Esophagus squamous epithelium (tissue), 5 donors: ENCODE measurements at regions not wholly inside any gene's neighbourhood (a gene's known extent, or its start where the extent isn't known, plus 50 kb on each side); places are given as distances from the start of the nearest gene placed in this dataset.

Source experiments
- DNase-seq: peaks from one replicate; lab custom pipeline; 2025; lab: John Stamatoyannopoulos, UW
- H3K27ac ChIP-seq, 4 donors: fragments of 200-600 bp; sonication (generic); one replicate each; pipeline ENCODE4 v1.5.1; 2016 to 2019; ENCODE audit warnings: mild to moderate bottlenecking in 1 of 4
- H3K27me3 ChIP-seq, 4 donors: fragments of 200-600 bp; sonication (generic); 1 replicate in 3 of 4; 2 replicates in 1 of 4; pipeline versions ENCODE4 v1.5.1 to v1.6.0; 2017 to 2021; ENCODE audit warnings: antibody characterized with exemption in 1 of 4
- H3K36me3 ChIP-seq, 3 donors: fragments of 200-600 bp; sonication (generic); one replicate each; pipeline ENCODE4 v1.5.1; 2016 to 2019
- H3K4me1 ChIP-seq, 3 donors: fragments of 200-600 bp; sonication (generic); one replicate each; pipeline ENCODE4 v1.5.1; 2017 to 2019
- H3K4me3 ChIP-seq, 4 donors: fragments of 200-600 bp; sonication (generic); 1 replicate in 3 of 4; 2 replicates in 1 of 4; pipeline ENCODE4 v1.5.1; 2016 to 2019; ENCODE audit warnings: mild to moderate bottlenecking in 2 of 4, moderate library complexity in 1 of 4
- H3K9me3 ChIP-seq, 3 donors: fragments of 200-600 bp; sonication (generic); one replicate each; pipeline ENCODE4 v1.5.1; 2016 to 2019
- POLR2A ChIP-seq, 4 donors: fragments of 450-650 bp; IDR thresholded peaks; one replicate each; pipeline ENCODE4 v1.6.1; 2017; ENCODE audit warnings: antibody characterized with exemption in 4 of 4, mild to moderate bottlenecking in 4 of 4, moderate library complexity in 3 of 4
- WGBS, 2 donors: methylation state at CpG; one replicate each; pipeline ENCODE4 v1.1.5; 2018; 5-methylcytosine and 5-hydroxymethylcytosine counted together
- intact Hi-C: fragments of 100-400 bp; cut with DNase I; formaldehyde crosslinking; loops from one replicate; pipeline ENCODE4 v1.15.0; 2022
- TF ChIP-seq, protein P1 (sequence below), 6 experiments: fragments of 450-650 bp in 4 of 6; fragments of 200-600 bp in 2 of 6; sonication (generic) in 2 of 6; IDR thresholded peaks; one replicate each; pipeline ENCODE4 v1.5.1; 2016 to 2019; ENCODE audit warnings: antibody characterized with exemption in 6 of 6, mild to moderate bottlenecking in 4 of 6, moderate library complexity in 4 of 6
- donor health status: DM: yes; HTN: yes; CAD: no.

DNA sequence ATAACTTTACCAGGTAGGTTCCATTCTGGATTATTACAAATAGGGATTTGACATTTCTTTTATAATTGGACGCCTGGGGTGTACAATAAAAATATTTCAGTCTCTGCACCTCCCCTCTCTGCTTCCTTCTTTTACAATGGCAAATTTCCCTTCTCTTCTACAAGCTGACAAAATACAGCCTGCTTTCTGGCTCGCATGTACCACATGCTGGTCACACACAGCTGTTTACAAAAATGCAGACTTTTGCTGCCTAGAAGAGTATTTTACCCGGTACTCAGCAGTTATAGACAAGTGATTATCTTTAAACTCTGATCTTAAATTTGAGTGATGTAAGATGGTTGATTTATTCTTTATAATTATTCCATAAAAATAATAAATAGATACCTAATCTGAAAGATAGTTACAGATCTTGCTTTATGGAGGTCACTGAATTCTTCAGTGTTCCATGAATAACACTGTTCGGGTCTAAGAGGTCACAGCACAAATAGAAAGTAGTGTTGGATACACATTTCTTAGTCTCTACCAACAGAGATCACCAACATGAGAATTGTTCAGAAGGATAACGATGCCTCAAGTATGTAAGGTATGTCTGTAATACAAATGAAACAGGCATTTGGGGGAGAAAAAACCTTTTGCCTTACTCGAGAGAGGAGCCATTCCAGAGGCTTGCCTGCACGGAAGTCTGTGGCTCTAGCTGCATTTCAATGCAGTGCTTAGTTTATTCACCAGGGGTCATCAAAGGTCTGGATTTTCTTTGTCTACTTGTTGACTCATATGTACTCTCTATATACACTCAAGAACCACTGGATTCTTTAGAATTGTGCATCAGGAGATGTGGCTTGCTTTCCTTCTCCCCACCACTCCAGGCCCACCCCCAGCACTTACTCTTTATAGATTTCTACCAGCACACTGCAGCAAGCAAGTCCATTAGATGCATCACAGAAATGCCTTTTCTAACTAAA is 206.6 kb upstream of the RFX3 start:
- no peak for DNase-seq
- TF ChIP-seq, protein P1, sequence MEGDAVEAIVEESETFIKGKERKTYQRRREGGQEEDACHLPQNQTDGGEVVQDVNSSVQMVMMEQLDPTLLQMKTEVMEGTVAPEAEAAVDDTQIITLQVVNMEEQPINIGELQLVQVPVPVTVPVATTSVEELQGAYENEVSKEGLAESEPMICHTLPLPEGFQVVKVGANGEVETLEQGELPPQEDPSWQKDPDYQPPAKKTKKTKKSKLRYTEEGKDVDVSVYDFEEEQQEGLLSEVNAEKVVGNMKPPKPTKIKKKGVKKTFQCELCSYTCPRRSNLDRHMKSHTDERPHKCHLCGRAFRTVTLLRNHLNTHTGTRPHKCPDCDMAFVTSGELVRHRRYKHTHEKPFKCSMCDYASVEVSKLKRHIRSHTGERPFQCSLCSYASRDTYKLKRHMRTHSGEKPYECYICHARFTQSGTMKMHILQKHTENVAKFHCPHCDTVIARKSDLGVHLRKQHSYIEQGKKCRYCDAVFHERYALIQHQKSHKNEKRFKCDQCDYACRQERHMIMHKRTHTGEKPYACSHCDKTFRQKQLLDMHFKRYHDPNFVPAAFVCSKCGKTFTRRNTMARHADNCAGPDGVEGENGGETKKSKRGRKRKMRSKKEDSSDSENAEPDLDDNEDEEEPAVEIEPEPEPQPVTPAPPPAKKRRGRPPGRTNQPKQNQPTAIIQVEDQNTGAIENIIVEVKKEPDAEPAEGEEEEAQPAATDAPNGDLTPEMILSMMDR (IDR thresholded peaks at IDR 0.05) = peak; percentile 46 to 92 (median 78)
- TF ChIP-seq POLR2A (IDR thresholded peaks at IDR 0.05) = no peak
- Histone ChIP-seq H3K27ac (peak overlapping the region in 3 of 4 donors; percentile 14 to 35 (median 21)), H3K27me3 (no peaks in the 10 kb centered on the region), H3K9me3 (no peaks in the 10 kb centered on the region), H3K4me3 (peak overlapping the region in 1 of 4 donors; percentile 38), H3K36me3 (no peaks in the 10 kb centered on the region), H3K4me1 (peaks cover 0 to 14% (median 4%) of the 10 kb centered on the region in 3 donors)
- intact Hi-C loops = loop anchor here (10.0 kb wide), 1 partner anchor 492 kb away; no protein-coding TSS in a partner anchor
- WGBS, 2 donors = 38 to 42% methylated on average over 7 of the region's 7 CpGs

DNA sequence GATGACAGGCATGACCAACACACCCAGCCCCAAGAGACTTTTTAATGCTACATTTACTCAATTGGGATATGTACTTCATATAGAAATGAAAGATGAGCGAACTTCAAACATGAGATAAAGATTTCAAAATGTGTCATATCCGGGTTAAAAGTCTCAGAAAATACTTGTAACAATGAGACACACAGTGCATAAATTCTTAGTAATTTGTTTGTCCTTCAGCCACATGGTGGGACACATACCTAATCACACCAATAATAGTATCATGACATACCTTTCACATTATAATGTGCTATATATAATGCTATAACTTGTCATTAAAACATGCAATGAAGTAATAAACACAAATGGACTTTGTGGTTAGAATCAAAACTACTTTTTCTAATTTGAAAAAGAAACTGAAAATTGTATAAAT is 204.7 kb upstream of the RFX3 start:
- TF ChIP-seq, protein P1 (IDR thresholded peaks at IDR 0.05) = no peak
- TF ChIP-seq POLR2A (IDR thresholded peaks at IDR 0.05) = no peak
- H3K4me1 ChIP-seq = peaks cover 0 to 14% (median 4%) of the 10 kb centered on the region in 3 donors

DNA sequence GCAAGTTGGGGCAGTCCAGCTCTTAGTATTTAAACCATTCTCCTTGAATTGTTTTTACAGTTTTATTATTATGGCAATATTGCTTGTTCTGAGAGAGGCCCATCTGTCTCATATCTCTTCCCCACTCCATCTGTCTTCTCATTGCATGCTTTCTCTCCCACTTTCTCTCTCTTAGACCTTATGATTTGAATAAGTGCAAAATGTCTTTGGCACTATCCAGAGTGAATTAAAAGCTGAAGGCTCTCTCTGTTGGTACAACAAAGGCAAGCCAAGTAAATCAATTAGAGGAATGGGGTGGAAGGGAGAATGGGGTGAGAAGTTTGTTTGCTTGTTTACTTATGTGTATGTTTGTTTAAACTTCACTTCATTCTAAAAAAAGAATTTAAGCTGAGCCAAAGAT is 195.3 kb upstream of the RFX3 start:
- Histone ChIP-seq H3K36me3 (no peaks in the 10 kb centered on the region), H3K27ac (no peak overlapping the region), H3K27me3 (no peaks in the 10 kb centered on the region), H3K9me3 (no peaks in the 10 kb centered on the region), H3K4me3 (no peak overlapping the region), H3K4me1 (no peaks in the 10 kb centered on the region)
- intact Hi-C loops = no loop called here
- no peak for DNase-seq
- TF ChIP-seq POLR2A (IDR thresholded peaks at IDR 0.05) = no peak
- TF ChIP-seq, protein P1 (IDR thresholded peaks at IDR 0.05) = no peak

More for the DNA sequence above, 204.7 kb upstream of the RFX3 start:
- H3K9me3 ChIP-seq = no peaks in the 10 kb centered on the region
- no peaks in the 10 kb centered on the region for H3K36me3 ChIP-seq
- intact Hi-C loops = loop anchor here (10.0 kb wide), 1 partner anchor 494 kb away; no protein-coding TSS in a partner anchor
- no peak for DNase-seq
- no peaks in the 10 kb centered on the region for H3K27me3 ChIP-seq
- no peak overlapping the region for H3K4me3 ChIP-seq
- WGBS, 2 donors = 67 to 81% methylated on average over 2 of the region's 2 CpGs
- no peak overlapping the region for H3K27ac ChIP-seq

DNA sequence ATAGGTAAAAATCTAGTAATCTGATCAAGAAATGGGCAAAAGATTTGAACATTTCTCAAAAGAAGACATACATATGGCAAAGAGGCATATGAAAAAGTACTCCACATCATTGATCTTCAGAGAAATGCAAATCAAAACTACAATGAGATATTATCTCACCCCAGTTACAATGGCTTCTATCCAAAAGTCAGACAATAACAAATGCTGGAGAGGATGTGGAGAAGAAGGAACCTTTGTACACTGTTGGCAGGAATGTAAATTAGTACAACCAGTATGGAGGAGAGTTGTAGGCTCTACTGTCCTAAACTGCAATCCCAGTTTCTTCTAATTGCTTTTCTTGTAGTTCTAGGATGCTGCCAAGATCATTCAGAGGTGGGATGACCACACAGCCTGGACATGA is 193.5 kb upstream of the RFX3 start:
- Histone ChIP-seq H3K9me3 (no peaks in the 10 kb centered on the region), H3K27me3 (no peaks in the 10 kb centered on the region), H3K27ac (no peak overlapping the region), H3K4me3 (no peak overlapping the region), H3K4me1 (no peaks in the 10 kb centered on the region), H3K36me3 (no peaks in the 10 kb centered on the region)
- DNase-seq = no peak
- no peak for TF ChIP-seq POLR2A (IDR thresholded peaks at IDR 0.05)
- TF ChIP-seq, protein P1 (IDR thresholded peaks at IDR 0.05) = no peak
- intact Hi-C loops = no loop called here

DNA sequence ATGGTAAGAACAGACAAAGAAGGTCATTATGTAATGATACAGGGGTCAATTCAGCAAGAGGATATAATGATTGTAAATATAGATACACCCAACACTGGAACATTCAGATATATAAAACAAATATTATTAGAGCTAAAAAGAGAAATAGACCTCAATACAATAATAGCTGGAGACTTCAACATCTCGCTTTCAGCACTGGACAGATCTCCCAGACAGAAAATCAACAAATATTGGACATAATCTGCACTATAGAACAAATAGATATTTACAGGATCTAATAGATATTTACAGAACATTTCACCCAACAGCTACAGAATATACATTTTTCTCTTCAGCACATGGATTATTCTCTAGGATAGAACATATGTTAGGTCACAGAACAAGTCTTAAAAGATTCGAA is 190.6 kb upstream of the RFX3 start:
- Histone ChIP-seq H3K36me3 (no peaks in the 10 kb centered on the region), H3K4me3 (no peak overlapping the region), H3K27ac (no peak overlapping the region), H3K4me1 (no peaks in the 10 kb centered on the region), H3K9me3 (no peaks in the 10 kb centered on the region), H3K27me3 (no peaks in the 10 kb centered on the region)
- intact Hi-C loops = no loop called here
- TF ChIP-seq, protein P1 (IDR thresholded peaks at IDR 0.05) = no peak
- no peak for TF ChIP-seq POLR2A (IDR thresholded peaks at IDR 0.05)
- DNase-seq = no peak
- 70 to 72% methylated on average over 2 of the region's 2 CpGs for WGBS, 2 donors
